ENCODE measurements at regions not wholly inside any gene's neighbourhood (a gene's known extent, or its start where the extent isn't known, plus 50 kb on each side); places are given as distances from the start of the nearest gene placed in this dataset.

DNA sequence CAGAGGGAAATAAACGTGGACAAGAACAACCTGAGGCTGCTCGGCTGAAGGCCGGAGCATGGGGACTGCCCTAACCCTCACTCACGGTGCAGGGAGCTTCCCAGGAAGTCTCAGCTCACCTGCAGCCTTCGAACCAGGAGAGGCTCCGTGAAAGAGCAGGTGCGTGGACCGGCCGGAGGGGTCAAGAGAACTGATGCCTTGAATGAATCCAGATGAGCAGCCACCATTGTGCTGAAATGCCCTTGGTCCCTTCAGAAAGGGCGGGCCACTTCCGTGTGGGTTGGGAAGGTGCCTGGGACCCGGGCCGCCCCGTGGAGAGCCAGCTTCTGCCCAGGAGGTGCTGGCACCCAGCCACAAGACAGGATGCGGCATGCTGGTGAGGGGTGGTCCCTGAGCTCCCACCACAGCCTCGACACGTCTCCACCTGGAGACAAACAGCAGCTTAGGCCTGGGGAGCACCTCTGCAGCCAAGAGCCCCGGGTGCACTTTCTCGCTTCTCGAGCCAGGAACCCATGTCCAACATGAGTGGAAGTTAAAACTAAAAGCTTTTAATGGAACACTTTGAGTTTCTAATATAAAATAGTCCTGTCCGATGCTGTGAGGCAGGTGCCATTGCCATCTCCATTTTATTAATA is 83.5 kb downstream of the TTLL2 start:
- ATAC-seq: no peak
- TF ChIP-seq, protein P1, sequence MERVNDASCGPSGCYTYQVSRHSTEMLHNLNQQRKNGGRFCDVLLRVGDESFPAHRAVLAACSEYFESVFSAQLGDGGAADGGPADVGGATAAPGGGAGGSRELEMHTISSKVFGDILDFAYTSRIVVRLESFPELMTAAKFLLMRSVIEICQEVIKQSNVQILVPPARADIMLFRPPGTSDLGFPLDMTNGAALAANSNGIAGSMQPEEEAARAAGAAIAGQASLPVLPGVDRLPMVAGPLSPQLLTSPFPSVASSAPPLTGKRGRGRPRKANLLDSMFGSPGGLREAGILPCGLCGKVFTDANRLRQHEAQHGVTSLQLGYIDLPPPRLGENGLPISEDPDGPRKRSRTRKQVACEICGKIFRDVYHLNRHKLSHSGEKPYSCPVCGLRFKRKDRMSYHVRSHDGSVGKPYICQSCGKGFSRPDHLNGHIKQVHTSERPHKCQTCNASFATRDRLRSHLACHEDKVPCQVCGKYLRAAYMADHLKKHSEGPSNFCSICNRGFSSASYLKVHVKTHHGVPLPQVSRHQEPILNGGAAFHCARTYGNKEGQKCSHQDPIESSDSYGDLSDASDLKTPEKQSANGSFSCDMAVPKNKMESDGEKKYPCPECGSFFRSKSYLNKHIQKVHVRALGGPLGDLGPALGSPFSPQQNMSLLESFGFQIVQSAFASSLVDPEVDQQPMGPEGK (CRISPR knock-in tag; IDR thresholded peaks at IDR 0.05; ENCODE audit: borderline replicate concordance): no peak
- TF ChIP-seq, protein P2, sequence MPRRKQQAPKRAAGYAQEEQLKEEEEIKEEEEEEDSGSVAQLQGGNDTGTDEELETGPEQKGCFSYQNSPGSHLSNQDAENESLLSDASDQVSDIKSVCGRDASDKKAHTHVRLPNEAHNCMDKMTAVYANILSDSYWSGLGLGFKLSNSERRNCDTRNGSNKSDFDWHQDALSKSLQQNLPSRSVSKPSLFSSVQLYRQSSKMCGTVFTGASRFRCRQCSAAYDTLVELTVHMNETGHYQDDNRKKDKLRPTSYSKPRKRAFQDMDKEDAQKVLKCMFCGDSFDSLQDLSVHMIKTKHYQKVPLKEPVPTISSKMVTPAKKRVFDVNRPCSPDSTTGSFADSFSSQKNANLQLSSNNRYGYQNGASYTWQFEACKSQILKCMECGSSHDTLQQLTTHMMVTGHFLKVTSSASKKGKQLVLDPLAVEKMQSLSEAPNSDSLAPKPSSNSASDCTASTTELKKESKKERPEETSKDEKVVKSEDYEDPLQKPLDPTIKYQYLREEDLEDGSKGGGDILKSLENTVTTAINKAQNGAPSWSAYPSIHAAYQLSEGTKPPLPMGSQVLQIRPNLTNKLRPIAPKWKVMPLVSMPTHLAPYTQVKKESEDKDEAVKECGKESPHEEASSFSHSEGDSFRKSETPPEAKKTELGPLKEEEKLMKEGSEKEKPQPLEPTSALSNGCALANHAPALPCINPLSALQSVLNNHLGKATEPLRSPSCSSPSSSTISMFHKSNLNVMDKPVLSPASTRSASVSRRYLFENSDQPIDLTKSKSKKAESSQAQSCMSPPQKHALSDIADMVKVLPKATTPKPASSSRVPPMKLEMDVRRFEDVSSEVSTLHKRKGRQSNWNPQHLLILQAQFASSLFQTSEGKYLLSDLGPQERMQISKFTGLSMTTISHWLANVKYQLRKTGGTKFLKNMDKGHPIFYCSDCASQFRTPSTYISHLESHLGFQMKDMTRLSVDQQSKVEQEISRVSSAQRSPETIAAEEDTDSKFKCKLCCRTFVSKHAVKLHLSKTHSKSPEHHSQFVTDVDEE (CRISPR knock-in tag; IDR thresholded peaks at IDR 0.05): no peak
- TF ChIP-seq ZNF8 (CRISPR knock-in tag; IDR thresholded peaks at IDR 0.05) (no peak), SNAI2 (CRISPR knock-in tag; IDR thresholded peaks at IDR 0.05) (no peak), CSDC2 (CRISPR knock-in tag; IDR thresholded peaks at IDR 0.05) (no peak), ISL1 (CRISPR knock-in tag; IDR thresholded peaks at IDR 0.05) (no peak), ZNF565 (CRISPR knock-in tag; conservative IDR thresholded peaks at IDR 0.05; ENCODE audit: low read depth) (no peak)
- TF ChIP-seq, protein P3, sequence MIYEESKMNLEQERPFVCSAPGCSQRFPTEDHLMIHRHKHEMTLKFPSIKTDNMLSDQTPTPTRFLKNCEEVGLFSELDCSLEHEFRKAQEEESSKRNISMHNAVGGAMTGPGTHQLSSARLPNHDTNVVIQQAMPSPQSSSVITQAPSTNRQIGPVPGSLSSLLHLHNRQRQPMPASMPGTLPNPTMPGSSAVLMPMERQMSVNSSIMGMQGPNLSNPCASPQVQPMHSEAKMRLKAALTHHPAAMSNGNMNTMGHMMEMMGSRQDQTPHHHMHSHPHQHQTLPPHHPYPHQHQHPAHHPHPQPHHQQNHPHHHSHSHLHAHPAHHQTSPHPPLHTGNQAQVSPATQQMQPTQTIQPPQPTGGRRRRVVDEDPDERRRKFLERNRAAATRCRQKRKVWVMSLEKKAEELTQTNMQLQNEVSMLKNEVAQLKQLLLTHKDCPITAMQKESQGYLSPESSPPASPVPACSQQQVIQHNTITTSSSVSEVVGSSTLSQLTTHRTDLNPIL (CRISPR knock-in tag; IDR thresholded peaks at IDR 0.05; ENCODE audit: low read depth): no peak
- TF ChIP-seq, protein P4, sequence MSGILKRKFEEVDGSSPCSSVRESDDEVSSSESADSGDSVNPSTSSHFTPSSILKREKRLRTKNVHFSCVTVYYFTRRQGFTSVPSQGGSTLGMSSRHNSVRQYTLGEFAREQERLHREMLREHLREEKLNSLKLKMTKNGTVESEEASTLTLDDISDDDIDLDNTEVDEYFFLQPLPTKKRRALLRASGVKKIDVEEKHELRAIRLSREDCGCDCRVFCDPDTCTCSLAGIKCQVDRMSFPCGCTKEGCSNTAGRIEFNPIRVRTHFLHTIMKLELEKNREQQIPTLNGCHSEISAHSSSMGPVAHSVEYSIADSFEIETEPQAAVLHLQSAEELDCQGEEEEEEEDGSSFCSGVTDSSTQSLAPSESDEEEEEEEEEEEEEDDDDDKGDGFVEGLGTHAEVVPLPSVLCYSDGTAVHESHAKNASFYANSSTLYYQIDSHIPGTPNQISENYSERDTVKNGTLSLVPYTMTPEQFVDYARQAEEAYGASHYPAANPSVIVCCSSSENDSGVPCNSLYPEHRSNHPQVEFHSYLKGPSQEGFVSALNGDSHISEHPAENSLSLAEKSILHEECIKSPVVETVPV (CRISPR knock-in tag; IDR thresholded peaks at IDR 0.05): no peak

DNA sequence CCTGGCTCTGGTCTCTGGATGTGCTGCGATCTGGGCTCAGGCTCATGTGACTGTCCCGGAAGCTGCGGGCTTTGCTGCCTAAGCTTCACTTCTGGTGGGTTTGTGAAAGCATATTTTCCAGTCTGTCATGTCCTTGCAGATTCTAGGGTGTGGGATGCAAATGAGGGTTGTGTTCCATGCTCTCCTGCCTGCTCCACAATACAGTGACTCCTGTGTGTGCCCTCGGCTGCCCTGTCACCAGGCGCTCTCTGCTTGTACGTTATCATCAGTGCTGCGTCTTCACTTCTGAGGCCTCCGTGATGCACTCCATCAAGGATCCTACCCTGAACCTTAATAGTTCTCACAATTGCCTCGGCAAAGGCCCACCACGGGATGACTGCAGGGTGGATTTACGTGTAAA is 84.2 kb downstream of the TTLL2 start:
- ATAC-seq: no peak
- TF ChIP-seq GLIS3 (CRISPR knock-in tag; IDR thresholded peaks at IDR 0.05): no peak
- no peak for TF ChIP-seq TOX (CRISPR knock-in tag; IDR thresholded peaks at IDR 0.05; ENCODE audit: borderline replicate concordance)
- TF ChIP-seq RARB (CRISPR knock-in tag; IDR thresholded peaks at IDR 0.05): no peak
- TF ChIP-seq ESRRG (CRISPR knock-in tag; IDR thresholded peaks at IDR 0.05): no peak
- TF ChIP-seq, protein P1 (CRISPR knock-in tag; IDR thresholded peaks at IDR 0.05; ENCODE audit: borderline replicate concordance): no peak
- TF ChIP-seq ZFP30 (CRISPR knock-in tag; IDR thresholded peaks at IDR 0.05): no peak
- no peak for TF ChIP-seq TCF4 (CRISPR knock-in tag; IDR thresholded peaks at IDR 0.05; ENCODE audit: borderline replicate concordance)
- TF ChIP-seq ZFP3 (CRISPR knock-in tag; IDR thresholded peaks at IDR 0.05): no peak
- TF ChIP-seq CSDC2 (CRISPR knock-in tag; IDR thresholded peaks at IDR 0.05): no peak
- no peak for TF ChIP-seq ZC3H10 (CRISPR knock-in tag; IDR thresholded peaks at IDR 0.05)
- TF ChIP-seq ZNF8 (CRISPR knock-in tag; IDR thresholded peaks at IDR 0.05): no peak
- no peak for TF ChIP-seq ZNF70 (CRISPR knock-in tag; IDR thresholded peaks at IDR 0.05)
- TF ChIP-seq, protein P3 (CRISPR knock-in tag; IDR thresholded peaks at IDR 0.05; ENCODE audit: low read depth): no peak
- TF ChIP-seq OSR1 (CRISPR knock-in tag; IDR thresholded peaks at IDR 0.05): no peak

DNA sequence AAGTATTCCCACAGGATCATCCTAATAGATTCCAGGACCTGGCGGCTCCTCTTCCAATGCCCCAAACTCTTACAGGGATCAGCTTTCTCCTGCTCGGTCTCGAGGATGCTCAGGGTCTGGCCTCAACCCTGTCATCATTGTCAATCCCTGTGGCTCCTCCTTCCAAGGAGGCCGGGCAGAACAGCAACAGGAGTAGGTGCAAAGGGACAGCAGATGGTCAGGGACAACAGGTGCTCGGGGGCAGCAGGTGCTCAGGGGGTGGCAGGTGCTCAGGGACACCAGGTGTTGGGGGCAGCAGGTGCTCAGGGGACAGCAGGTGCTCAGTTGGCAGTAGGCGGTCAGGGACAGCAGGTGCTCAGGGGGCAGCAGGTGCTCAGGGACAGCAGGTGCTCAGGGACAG is 84.8 kb downstream of the TTLL2 start:
- no peak for ATAC-seq
- TF ChIP-seq, protein P2 (CRISPR knock-in tag; IDR thresholded peaks at IDR 0.05): no peak
- TF ChIP-seq TCF4 (CRISPR knock-in tag; IDR thresholded peaks at IDR 0.05; ENCODE audit: borderline replicate concordance) (no peak), GLIS3 (CRISPR knock-in tag; IDR thresholded peaks at IDR 0.05) (no peak), ZFP30 (CRISPR knock-in tag; IDR thresholded peaks at IDR 0.05) (no peak), TOX (CRISPR knock-in tag; IDR thresholded peaks at IDR 0.05; ENCODE audit: borderline replicate concordance) (no peak), ZFP3 (CRISPR knock-in tag; IDR thresholded peaks at IDR 0.05) (no peak), ZNF8 (CRISPR knock-in tag; IDR thresholded peaks at IDR 0.05) (no peak)
- TF ChIP-seq, protein P4 (CRISPR knock-in tag; IDR thresholded peaks at IDR 0.05): no peak
- TF ChIP-seq, protein P3 (CRISPR knock-in tag; IDR thresholded peaks at IDR 0.05; ENCODE audit: low read depth): no peak

Measured in SK-N-SH treated with all-trans-retinoic acid at 6 μM for 48 hours (cell line).